ENCODE measurements at regions not wholly inside any gene's neighbourhood (a gene's known extent, or its start where the extent isn't known, plus 50 kb on each side); places are given as distances from the start of the nearest gene placed in this dataset.

DNA sequence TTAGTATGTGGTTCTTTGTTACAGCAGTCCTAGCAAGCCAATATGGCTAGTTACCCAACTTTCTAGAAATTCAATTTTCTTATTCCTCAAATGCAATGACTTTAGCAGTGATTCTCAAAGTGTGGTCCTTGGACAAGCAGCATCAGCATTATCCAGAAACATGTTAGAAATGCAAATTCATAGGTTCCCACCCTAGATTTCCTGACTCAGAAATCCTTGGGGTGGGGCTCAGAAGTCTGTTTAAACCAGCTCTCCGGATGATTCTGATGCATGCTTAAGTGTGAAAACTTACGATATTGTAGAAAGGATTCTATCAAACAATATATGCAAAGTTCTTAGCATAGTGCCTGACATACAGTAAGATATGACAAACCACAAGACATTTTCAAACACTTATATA lies 757.1 kb downstream of the DHX35 start:
- H3K9me2 ChIP-seq (replicated peaks; ENCODE audit: insufficient read depth, low read length): no peaks in the 10 kb centered on the region
- H3K4me2 ChIP-seq (ENCODE audit: low read depth, low read length, poor library complexity, severe bottlenecking): no peak overlapping the region
- no peaks in the 10 kb centered on the region for H4K20me1 ChIP-seq (ENCODE audit: low read depth, low read length)
- no peak overlapping the region for H3K4me3 ChIP-seq (ENCODE audit: insufficient read depth, low read length, poor library complexity, severe bottlenecking)
- H3K9ac ChIP-seq (ENCODE audit: low read length): no peak overlapping the region
- no peak overlapping the region for H2AFZ ChIP-seq (ENCODE audit: low read depth, low read length, severe bottlenecking)
- no peaks in the 10 kb centered on the region for H3K27me3 ChIP-seq (ENCODE audit: low read length)
- H3F3A ChIP-seq (ENCODE audit: insufficient read depth): no peaks in the 10 kb centered on the region
- no peaks in the 10 kb centered on the region for H3K9me3 ChIP-seq (ENCODE audit: insufficient read depth, low read length)
- TF ChIP-seq EZH2phosphoT487 (conservative IDR thresholded peaks at IDR 0.05; ENCODE audit: low read length): no peak
- TF ChIP-seq, protein P1, sequence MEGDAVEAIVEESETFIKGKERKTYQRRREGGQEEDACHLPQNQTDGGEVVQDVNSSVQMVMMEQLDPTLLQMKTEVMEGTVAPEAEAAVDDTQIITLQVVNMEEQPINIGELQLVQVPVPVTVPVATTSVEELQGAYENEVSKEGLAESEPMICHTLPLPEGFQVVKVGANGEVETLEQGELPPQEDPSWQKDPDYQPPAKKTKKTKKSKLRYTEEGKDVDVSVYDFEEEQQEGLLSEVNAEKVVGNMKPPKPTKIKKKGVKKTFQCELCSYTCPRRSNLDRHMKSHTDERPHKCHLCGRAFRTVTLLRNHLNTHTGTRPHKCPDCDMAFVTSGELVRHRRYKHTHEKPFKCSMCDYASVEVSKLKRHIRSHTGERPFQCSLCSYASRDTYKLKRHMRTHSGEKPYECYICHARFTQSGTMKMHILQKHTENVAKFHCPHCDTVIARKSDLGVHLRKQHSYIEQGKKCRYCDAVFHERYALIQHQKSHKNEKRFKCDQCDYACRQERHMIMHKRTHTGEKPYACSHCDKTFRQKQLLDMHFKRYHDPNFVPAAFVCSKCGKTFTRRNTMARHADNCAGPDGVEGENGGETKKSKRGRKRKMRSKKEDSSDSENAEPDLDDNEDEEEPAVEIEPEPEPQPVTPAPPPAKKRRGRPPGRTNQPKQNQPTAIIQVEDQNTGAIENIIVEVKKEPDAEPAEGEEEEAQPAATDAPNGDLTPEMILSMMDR (IDR thresholded peaks at IDR 0.05; ENCODE audit: insufficient read depth, low read length, poor library complexity, severe bottlenecking): no peak
- H3K27ac ChIP-seq (ENCODE audit: low read depth, low read length): no peak overlapping the region
- no peaks in the 10 kb centered on the region for H3K36me3 ChIP-seq (ENCODE audit: low read length)
- no peaks in the 10 kb centered on the region for H3K79me2 ChIP-seq (ENCODE audit: insufficient read depth, low read length)

DNA sequence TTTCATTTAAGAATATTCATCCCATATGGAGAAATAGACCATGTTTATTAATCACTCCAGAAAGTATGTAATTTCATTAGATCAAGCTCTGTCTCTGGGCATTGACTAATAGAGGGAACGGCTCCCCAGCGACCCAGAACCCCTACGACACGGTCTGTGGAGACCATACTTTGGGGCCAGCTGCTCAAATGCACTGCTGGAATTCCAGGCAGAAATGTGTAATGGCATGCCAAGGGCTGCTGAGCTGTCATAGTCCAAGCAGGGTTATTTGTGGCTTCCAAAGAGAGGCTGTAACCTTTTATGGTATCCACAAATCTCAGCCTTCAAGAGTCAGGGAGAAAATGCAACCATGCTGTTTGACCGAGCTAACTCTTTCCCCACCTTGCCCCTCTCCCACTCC lies 755.8 kb downstream of the DHX35 start:
- Histone ChIP-seq H3K27ac (ENCODE audit: low read depth, low read length) (no peak overlapping the region), H3K9me2 (replicated peaks; ENCODE audit: insufficient read depth, low read length) (no peaks in the 10 kb centered on the region), H3K27me3 (ENCODE audit: low read length) (no peaks in the 10 kb centered on the region), H2AFZ (ENCODE audit: low read depth, low read length, severe bottlenecking) (no peak overlapping the region), H4K20me1 (ENCODE audit: low read depth, low read length) (no peaks in the 10 kb centered on the region), H3K4me3 (ENCODE audit: insufficient read depth, low read length, poor library complexity, severe bottlenecking) (no peak overlapping the region), H3K79me2 (ENCODE audit: insufficient read depth, low read length) (no peaks in the 10 kb centered on the region), H3K9me3 (ENCODE audit: insufficient read depth, low read length) (no peaks in the 10 kb centered on the region), H3K9ac (ENCODE audit: low read length) (no peak overlapping the region), H3K36me3 (ENCODE audit: low read length) (no peaks in the 10 kb centered on the region), H3K4me2 (ENCODE audit: low read depth, low read length, poor library complexity, severe bottlenecking) (no peak overlapping the region), H3F3A (ENCODE audit: insufficient read depth) (no peaks in the 10 kb centered on the region)
- TF ChIP-seq, protein P1 (IDR thresholded peaks at IDR 0.05; ENCODE audit: insufficient read depth, low read length, poor library complexity, severe bottlenecking): no peak
- no peak for TF ChIP-seq EZH2phosphoT487 (conservative IDR thresholded peaks at IDR 0.05; ENCODE audit: low read length)

DNA sequence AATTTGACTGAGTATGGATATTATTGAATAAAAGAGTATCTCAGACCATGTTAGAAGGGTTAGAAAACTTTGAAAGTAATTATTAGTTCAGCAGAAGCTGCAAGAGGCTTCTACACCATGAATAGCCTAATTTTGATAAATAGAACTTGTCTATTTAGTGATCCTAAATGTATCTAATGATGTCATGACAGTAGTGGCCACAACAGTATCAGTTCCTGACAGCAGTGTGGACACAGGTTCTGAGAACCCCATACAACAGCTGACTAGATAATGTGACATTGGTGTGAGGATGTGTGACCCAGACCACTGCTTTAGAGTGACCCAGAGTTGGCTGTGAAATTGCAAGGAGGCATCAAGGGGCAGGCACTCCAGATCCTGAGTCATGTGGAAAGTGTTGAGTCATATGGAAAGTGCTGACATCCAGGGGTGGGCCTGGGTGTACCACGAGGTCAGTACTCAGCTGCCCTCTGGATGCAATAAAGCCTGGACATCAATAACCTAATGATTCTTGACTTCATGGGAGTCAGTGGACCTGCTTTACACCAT lies 754.7 kb downstream of the DHX35 start:
- no peaks in the 10 kb centered on the region for H4K20me1 ChIP-seq (ENCODE audit: low read depth, low read length)
- TF ChIP-seq, protein P1 (IDR thresholded peaks at IDR 0.05; ENCODE audit: insufficient read depth, low read length, poor library complexity, severe bottlenecking): no peak
- no peak for TF ChIP-seq EZH2phosphoT487 (conservative IDR thresholded peaks at IDR 0.05; ENCODE audit: low read length)
- H3K36me3 ChIP-seq (ENCODE audit: low read length): no peaks in the 10 kb centered on the region

More for the DNA sequence above, 754.7 kb downstream of the DHX35 start:
- H3K27me3 ChIP-seq (ENCODE audit: low read length): no peaks in the 10 kb centered on the region
- no peaks in the 10 kb centered on the region for H3F3A ChIP-seq (ENCODE audit: insufficient read depth)
- H2AFZ ChIP-seq (ENCODE audit: low read depth, low read length, severe bottlenecking): no peak overlapping the region
- no peak overlapping the region for H3K4me2 ChIP-seq (ENCODE audit: low read depth, low read length, poor library complexity, severe bottlenecking)
- no peaks in the 10 kb centered on the region for H3K79me2 ChIP-seq (ENCODE audit: insufficient read depth, low read length)
- H3K9me3 ChIP-seq (ENCODE audit: insufficient read depth, low read length): no peaks in the 10 kb centered on the region
- no peak overlapping the region for H3K27ac ChIP-seq (ENCODE audit: low read depth, low read length)
- no peak overlapping the region for H3K4me3 ChIP-seq (ENCODE audit: insufficient read depth, low read length, poor library complexity, severe bottlenecking)
- no peak overlapping the region for H3K9ac ChIP-seq (ENCODE audit: low read length)
- no peaks in the 10 kb centered on the region for H3K9me2 ChIP-seq (replicated peaks; ENCODE audit: insufficient read depth, low read length)

All from SU-DHL-6 (cell line).